ENCODE measurements at regions not wholly inside any gene's neighbourhood (a gene's known extent, or its start where the extent isn't known, plus 50 kb on each side); places are given as distances from the start of the nearest gene placed in this dataset.

GRCh38 chr3:31355807-31356206 is 176.9 kb upstream of the STT3B start:
- no peak for TF ChIP-seq CTCF (IDR thresholded peaks at IDR 0.05)
- no peak for DNase-seq
- Mint-ChIP-seq H3K4me1 (no peaks in the 10 kb centered on the region), H3K9me3 (peaks cover 4% of the 10 kb centered on the region), H3K36me3 (ENCODE audit: low read depth) (no peaks in the 10 kb centered on the region), H3K27ac (no peak overlapping the region), H3K4me3 (no peak overlapping the region), H3K27me3 (peaks cover 2% of the 10 kb centered on the region)
- intact Hi-C loops (cut with micrococcal nuclease) = no loop called here
- POLR2A ChIA-PET = no interaction called here
- CTCF ChIA-PET = interaction anchor here (0.6 kb wide), 1 partner anchor 146 kb away, joined by 5 read pairs; no protein-coding TSS in a partner anchor
- ATAC-seq (ENCODE audit: low read depth) = no peak

- no peak for ATAC-seq (ENCODE audit: low read depth)
These were observed 175.8 kb upstream of the STT3B start for GRCh38 chr3:31356941-31357340.

GRCh38 chr3:31357451-31357850 is 175.3 kb upstream of the STT3B start:
- peaks cover 2% of the 10 kb centered on the region for H3K27me3 Mint-ChIP-seq

More at GRCh38 chr3:31356941-31357340, 175.8 kb upstream of the STT3B start:
- Mint-ChIP-seq H3K27ac (no peak overlapping the region), H3K36me3 (ENCODE audit: low read depth) (no peaks in the 10 kb centered on the region), H3K4me1 (no peaks in the 10 kb centered on the region), H3K27me3 (peaks cover 2% of the 10 kb centered on the region), H3K9me3 (peaks cover 4% of the 10 kb centered on the region), H3K4me3 (no peak overlapping the region)
- no peak for DNase-seq
- TF ChIP-seq CTCF (IDR thresholded peaks at IDR 0.05) = no peak
- CTCF ChIA-PET = no interaction called here
- intact Hi-C loops (cut with micrococcal nuclease) = no loop called here
- POLR2A ChIA-PET = no interaction called here

GRCh38 chr3:31358473-31359070 is 174.2 kb upstream of the STT3B start:
- CTCF ChIA-PET = no interaction called here
- H3K4me3 Mint-ChIP-seq = no peak overlapping the region
- no peak for DNase-seq
- H3K27ac Mint-ChIP-seq = no peak overlapping the region
- H3K36me3 Mint-ChIP-seq (ENCODE audit: low read depth) = no peaks in the 10 kb centered on the region
- no peak for ATAC-seq (ENCODE audit: low read depth)
- POLR2A ChIA-PET = no interaction called here
- H3K27me3 Mint-ChIP-seq = no peaks in the 10 kb centered on the region
- intact Hi-C loops (cut with micrococcal nuclease) = no loop called here
- TF ChIP-seq CTCF (IDR thresholded peaks at IDR 0.05) = no peak
- H3K4me1 Mint-ChIP-seq = no peaks in the 10 kb centered on the region
- H3K9me3 Mint-ChIP-seq = peaks cover 4% of the 10 kb centered on the region

More at GRCh38 chr3:31357451-31357850, 175.3 kb upstream of the STT3B start:
- POLR2A ChIA-PET = no interaction called here
- H3K4me1 Mint-ChIP-seq = no peaks in the 10 kb centered on the region
- DNase-seq (no peak), ATAC-seq (ENCODE audit: low read depth) (no peak)
- no peak overlapping the region for H3K4me3 Mint-ChIP-seq
- no peak for TF ChIP-seq CTCF (IDR thresholded peaks at IDR 0.05)
- intact Hi-C loops (cut with micrococcal nuclease) = no loop called here
- CTCF ChIA-PET = no interaction called here
- no peak overlapping the region for H3K27ac Mint-ChIP-seq
- H3K9me3 Mint-ChIP-seq = peaks cover 4% of the 10 kb centered on the region
- H3K36me3 Mint-ChIP-seq (ENCODE audit: low read depth) = no peaks in the 10 kb centered on the region

GRCh38 chr3:31361371-31362273 is 171.1 kb upstream of the STT3B start:
- no peak for ATAC-seq (ENCODE audit: low read depth)
- Mint-ChIP-seq H3K27me3 (no peaks in the 10 kb centered on the region), H3K36me3 (ENCODE audit: low read depth) (no peaks in the 10 kb centered on the region), H3K4me1 (no peaks in the 10 kb centered on the region), H3K4me3 (no peak overlapping the region), H3K9me3 (no peaks in the 10 kb centered on the region), H3K27ac (no peak overlapping the region)
- ChIA-PET CTCF (no interaction called here), POLR2A (no interaction called here)
- intact Hi-C loops (cut with micrococcal nuclease) = no loop called here
- no peak for TF ChIP-seq CTCF (IDR thresholded peaks at IDR 0.05)
- DNase-seq = no peak

Data from activated B cell treated with CpG ODN at 0.5 μM for 24 hours (primary cell).